Trophoblast cell (in vitro differentiated cells and primary cell): ENCODE measurements at regions not wholly inside any gene's neighbourhood (a gene's known extent, or its start where the extent isn't known, plus 50 kb on each side); places are given as distances from the start of the nearest gene placed in this dataset.
A peak's percentile ranks its signal among the peaks of the same experiment; 100 is the strongest.
"Not testable (repeated sequence)": the region's sequence is repeated elsewhere in the genome, so short reads cannot be mapped to it uniquely, and the experiment has no call there.

Experiments used
- DNase-seq, 2 donors: peaks; one replicate each; pipeline ENCODE4 v3.0.0-alpha.2; 2016
- H2AFZ ChIP-seq: 2 replicates; pipeline ENCODE4 v1.6.1; 2013; ENCODE audit warnings: low read length, moderate library complexity, mild to moderate bottlenecking; ENCODE audit not compliant: insufficient read depth, poor library complexity
- H2AK5ac ChIP-seq: 2 replicates; pipeline ENCODE4 v1.6.1; 2013; ENCODE audit warnings: mild to moderate bottlenecking, low read length
- H2BK120ac ChIP-seq: 2 replicates; pipeline ENCODE4 v1.6.1; 2013; ENCODE audit warnings: low read length, mild to moderate bottlenecking, moderate library complexity; ENCODE audit not compliant: insufficient read depth, poor library complexity
- H2BK12ac ChIP-seq: 2 replicates; pipeline ENCODE4 v1.6.1; 2013; ENCODE audit warnings: mild to moderate bottlenecking, low read length, moderate library complexity
- H2BK5ac ChIP-seq: 2 replicates; pipeline ENCODE4 v1.6.1; 2013; ENCODE audit warnings: low read length, low read depth, moderate library complexity, mild to moderate bottlenecking; ENCODE audit not compliant: poor library complexity
- H3K14ac ChIP-seq: 2 replicates; pipeline ENCODE4 v1.6.1; 2013; ENCODE audit warnings: mild to moderate bottlenecking, low read length
- H3K18ac ChIP-seq: 2 replicates; pipeline ENCODE4 v1.6.1; 2013; ENCODE audit warnings: mild to moderate bottlenecking, low read length
- H3K23ac ChIP-seq: 2 replicates; pipeline ENCODE4 v1.6.1; 2013; ENCODE audit warnings: low read length
- H3K27ac ChIP-seq: 2 replicates; pipeline ENCODE4 v1.5.1; 2013; ENCODE audit warnings: low read depth, mild to moderate bottlenecking, inconsistent platforms, low read length, moderate library complexity
- H3K27me3 ChIP-seq: 2 replicates; pipeline ENCODE4 v1.6.1; 2013; ENCODE audit warnings: inconsistent platforms, mild to moderate bottlenecking, low read length, moderate library complexity; ENCODE audit not compliant: insufficient read depth
- H3K36me3 ChIP-seq, 2 experiments: 1 replicate in 1 of 2; 2 replicates in 1 of 2; pipeline ENCODE4 v1.6.1; 2013; ENCODE audit warnings: low read length in 2 of 2, mild to moderate bottlenecking in 2 of 2, moderate library complexity in 1 of 2; ENCODE audit not compliant: insufficient read depth in 2 of 2, control insufficient read depth in 1 of 2
- H3K4ac ChIP-seq: 2 replicates; pipeline ENCODE4 v1.6.1; 2013; ENCODE audit warnings: low read depth, mild to moderate bottlenecking, low read length, moderate library complexity
- H3K4me1 ChIP-seq, 2 experiments: 1 replicate in 1 of 2; 2 replicates in 1 of 2; pipeline ENCODE4 v1.6.1; 2013; ENCODE audit warnings: low read length in 2 of 2, mild to moderate bottlenecking in 2 of 2, moderate library complexity in 1 of 2; ENCODE audit not compliant: insufficient read depth in 2 of 2, control insufficient read depth in 1 of 2
- H3K4me2 ChIP-seq: 2 replicates; pipeline ENCODE4 v1.6.1; 2013; ENCODE audit warnings: inconsistent platforms, mild to moderate bottlenecking, low read length, moderate library complexity
- H3K4me3 ChIP-seq: 2 replicates; pipeline ENCODE4 v1.5.1; 2013; ENCODE audit warnings: mild to moderate bottlenecking, low read depth, low read length, inconsistent platforms
- H3K79me1 ChIP-seq: one replicate; pipeline ENCODE4 v1.6.1; 2013; ENCODE audit warnings: low read length
- H3K79me2 ChIP-seq: 2 replicates; pipeline ENCODE4 v1.6.1; 2013; ENCODE audit warnings: low read length, mild to moderate bottlenecking; ENCODE audit not compliant: control insufficient read depth, insufficient read depth, poor library complexity
- H3K9ac ChIP-seq: 2 replicates; pipeline ENCODE4 v1.6.1; 2013; ENCODE audit warnings: mild to moderate bottlenecking, low read length
- H3K9me3 ChIP-seq: 2 replicates; pipeline ENCODE4 v1.6.1; 2013; ENCODE audit warnings: low read depth, mild to moderate bottlenecking, control low read depth, inconsistent platforms, low read length; ENCODE audit not compliant: insufficient read depth
- H4K12ac ChIP-seq: 2 replicates; pipeline ENCODE4 v1.6.1; 2013; ENCODE audit warnings: low read depth, mild to moderate bottlenecking, low read length, moderate library complexity
- H4K8ac ChIP-seq: 2 replicates; pipeline ENCODE4 v1.6.1; 2013; ENCODE audit warnings: low read depth, mild to moderate bottlenecking, low read length, moderate library complexity
- H4K91ac ChIP-seq: one replicate; pipeline ENCODE4 v1.6.1; 2013; ENCODE audit warnings: low read depth, mild to moderate bottlenecking, low read length, moderate library complexity
- WGBS: extraction: QIAGEN DNeasy Blood & Tissue Kit; methylation state at CpG from one replicate; pipeline ENCODE4 v1.1.7; 2013; ENCODE audit warnings: missing lambda C conversion rate; ENCODE audit not compliant: insufficient read length, insufficient coverage; ENCODE audit errors: extremely low coverage; 5-methylcytosine and 5-hydroxymethylcytosine counted together

GRCh38 chr2:173524256-173524955 is 169.7 kb downstream of the CDCA7 start:
- H3K9ac ChIP-seq: no peak overlapping the region
- no peak overlapping the region for H2AK5ac ChIP-seq

GRCh38 chr2:173532732-173533531 is 178.3 kb downstream of the CDCA7 start:
- H3K4ac ChIP-seq, H4K91ac ChIP-seq, H3K4me3 ChIP-seq, H3K23ac ChIP-seq, H2BK5ac ChIP-seq, H3K27me3 ChIP-seq, H2AFZ ChIP-seq, H3K36me3 ChIP-seq, DNase-seq, H2AK5ac ChIP-seq, H3K14ac ChIP-seq, H2BK120ac ChIP-seq, H2BK12ac ChIP-seq, H3K4me1 ChIP-seq, H3K18ac ChIP-seq, H4K8ac ChIP-seq, H3K9me3 ChIP-seq, H3K79me1 ChIP-seq, H3K9ac ChIP-seq, H3K27ac ChIP-seq, H3K79me2 ChIP-seq, H4K12ac ChIP-seq, H3K4me2 ChIP-seq: not testable (repeated sequence)
- no CpG with 5 or more reads among the region's 32 CpGs for WGBS

More at GRCh38 chr2:173524256-173524955, 169.7 kb downstream of the CDCA7 start:
- H3K4me3 ChIP-seq: no peak overlapping the region
- H3K4ac ChIP-seq: no peak overlapping the region
- no peak overlapping the region for H4K12ac ChIP-seq
- no peak overlapping the region for H2AFZ ChIP-seq
- no peak overlapping the region for H4K8ac ChIP-seq
- H3K79me1 ChIP-seq: no peaks in the 10 kb centered on the region
- DNase-seq: peak in 1 of 2 donors; percentile 14
- no peaks in the 10 kb centered on the region for H3K36me3 ChIP-seq
- H2BK12ac ChIP-seq: no peak overlapping the region
- no peak overlapping the region for H3K23ac ChIP-seq
- no peaks in the 10 kb centered on the region for H3K27me3 ChIP-seq
- no CpG with 5 or more reads among the region's 7 CpGs for WGBS
- no peak overlapping the region for H2BK120ac ChIP-seq
- H3K18ac ChIP-seq: no peak overlapping the region
- no peaks in the 10 kb centered on the region for H3K9me3 ChIP-seq
- no peaks in the 10 kb centered on the region for H3K79me2 ChIP-seq
- no peak overlapping the region for H2BK5ac ChIP-seq
- no peak overlapping the region for H3K14ac ChIP-seq
- no peaks in the 10 kb centered on the region for H3K4me1 ChIP-seq
- no peak overlapping the region for H3K27ac ChIP-seq
- H3K4me2 ChIP-seq: no peak overlapping the region
- H4K91ac ChIP-seq: no peak overlapping the region

- Histone ChIP-seq H4K91ac (no peak overlapping the region), H3K9ac (no peak overlapping the region), H4K12ac (no peak overlapping the region), H3K27me3 (no peaks in the 10 kb centered on the region), H3K23ac (no peak overlapping the region), H3K4me1 (no peaks in the 10 kb centered on the region), H3K4ac (no peak overlapping the region), H3K18ac (no peak overlapping the region), H3K4me3 (peak overlapping the region; percentile 50), H3K36me3 (no peaks in the 10 kb centered on the region), H3K79me2 (no peaks in the 10 kb centered on the region), H3K79me1 (no peaks in the 10 kb centered on the region), H2AK5ac (no peak overlapping the region), H3K4me2 (no peak overlapping the region), H2BK120ac (no peak overlapping the region), H3K14ac (no peak overlapping the region), H2BK5ac (no peak overlapping the region), H2BK12ac (no peak overlapping the region), H2AFZ (no peak overlapping the region), H3K27ac (no peak overlapping the region), H4K8ac (no peak overlapping the region), H3K9me3 (no peaks in the 10 kb centered on the region)
- no CpG with 5 or more reads among the region's 2 CpGs for WGBS
- DNase-seq: no peak
Observed at GRCh38 chr2:173537694-173538093, 183.0 kb downstream of the CDCA7 start.

- Histone ChIP-seq H4K8ac (no peak overlapping the region), H3K4me2 (no peak overlapping the region), H2BK5ac (no peak overlapping the region), H2BK120ac (no peak overlapping the region), H3K79me1 (no peaks in the 10 kb centered on the region), H3K27me3 (no peaks in the 10 kb centered on the region), H3K9ac (no peak overlapping the region), H3K14ac (no peak overlapping the region), H3K18ac (no peak overlapping the region), H3K27ac (no peak overlapping the region), H3K23ac (no peak overlapping the region), H3K9me3 (no peaks in the 10 kb centered on the region), H3K4ac (no peak overlapping the region), H2AK5ac (no peak overlapping the region), H4K91ac (no peak overlapping the region), H3K4me3 (no peak overlapping the region), H4K12ac (no peak overlapping the region), H2AFZ (no peak overlapping the region), H2BK12ac (no peak overlapping the region), H3K36me3 (no peaks in the 10 kb centered on the region), H3K4me1 (no peaks in the 10 kb centered on the region), H3K79me2 (no peaks in the 10 kb centered on the region)
- no CpG with 5 or more reads among the region's 2 CpGs for WGBS
- DNase-seq: no peak
Observed at GRCh38 chr2:173539615-173540014, 184.9 kb downstream of the CDCA7 start.
